ENCODE measurements at regions not wholly inside any gene's neighbourhood (a gene's known extent, or its start where the extent isn't known, plus 50 kb on each side); places are given as distances from the start of the nearest gene placed in this dataset.

DNA sequence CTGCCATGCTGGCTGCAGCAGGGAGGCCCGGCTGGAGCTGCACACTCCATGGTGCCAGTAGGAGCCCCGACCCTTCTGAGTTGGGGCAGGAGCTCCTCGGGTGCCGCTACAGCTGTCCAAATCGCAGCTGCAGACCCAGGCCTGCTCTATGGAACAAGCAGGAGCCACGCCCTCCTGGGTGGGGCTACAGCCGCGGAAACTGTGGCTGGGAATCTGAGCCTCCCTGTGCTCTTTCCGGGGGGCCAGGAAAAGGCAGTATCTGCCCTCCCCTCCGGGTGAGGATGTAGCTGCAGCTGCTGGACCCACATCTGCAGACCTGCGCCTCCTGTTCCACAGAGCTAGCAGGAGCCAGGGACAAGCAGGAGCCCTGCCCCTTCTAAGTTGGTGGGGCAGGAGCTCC lies 278.9 kb upstream of the ACTBL2 start:
- TF ChIP-seq EZH2 (IDR thresholded peaks at IDR 0.05; ENCODE audit: insufficient read depth, low read length): no peak
- TF ChIP-seq, protein P1, sequence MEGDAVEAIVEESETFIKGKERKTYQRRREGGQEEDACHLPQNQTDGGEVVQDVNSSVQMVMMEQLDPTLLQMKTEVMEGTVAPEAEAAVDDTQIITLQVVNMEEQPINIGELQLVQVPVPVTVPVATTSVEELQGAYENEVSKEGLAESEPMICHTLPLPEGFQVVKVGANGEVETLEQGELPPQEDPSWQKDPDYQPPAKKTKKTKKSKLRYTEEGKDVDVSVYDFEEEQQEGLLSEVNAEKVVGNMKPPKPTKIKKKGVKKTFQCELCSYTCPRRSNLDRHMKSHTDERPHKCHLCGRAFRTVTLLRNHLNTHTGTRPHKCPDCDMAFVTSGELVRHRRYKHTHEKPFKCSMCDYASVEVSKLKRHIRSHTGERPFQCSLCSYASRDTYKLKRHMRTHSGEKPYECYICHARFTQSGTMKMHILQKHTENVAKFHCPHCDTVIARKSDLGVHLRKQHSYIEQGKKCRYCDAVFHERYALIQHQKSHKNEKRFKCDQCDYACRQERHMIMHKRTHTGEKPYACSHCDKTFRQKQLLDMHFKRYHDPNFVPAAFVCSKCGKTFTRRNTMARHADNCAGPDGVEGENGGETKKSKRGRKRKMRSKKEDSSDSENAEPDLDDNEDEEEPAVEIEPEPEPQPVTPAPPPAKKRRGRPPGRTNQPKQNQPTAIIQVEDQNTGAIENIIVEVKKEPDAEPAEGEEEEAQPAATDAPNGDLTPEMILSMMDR (IDR thresholded peaks at IDR 0.05; ENCODE audit: insufficient read depth, low read depth, low read length): no peak
